ENCODE measurements at regions not wholly inside any gene's neighbourhood (a gene's known extent, or its start where the extent isn't known, plus 50 kb on each side); places are given as distances from the start of the nearest gene placed in this dataset.

GRCh38 chr1:235045034-235045690, 83.5 kb downstream of the TOMM20 start (continued):
- TF ChIP-seq PBX2 (CRISPR knock-in tag; IDR thresholded peaks at IDR 0.05; ENCODE audit: low read depth) (no peak), PBX2 (tag; conservative IDR thresholded peaks at IDR 0.05; ENCODE audit: low read depth) (peak; percentile 88), SP2 (IDR thresholded peaks at IDR 0.05; ENCODE audit: extremely low read depth, low read depth, low read length, poor library complexity, severe bottlenecking) (no peak), ZNF12 (CRISPR knock-in tag; IDR thresholded peaks at IDR 0.05) (no peak), HDAC2 (IDR thresholded peaks at IDR 0.05) (peak; percentile 96), ZNF24 (IDR thresholded peaks at IDR 0.05) (no peak), CC2D1A (IDR thresholded peaks at IDR 0.05) (no peak), RFX7 (CRISPR knock-in tag; IDR thresholded peaks at IDR 0.05) (no peak), PRMT5 (CRISPR knock-in tag; IDR thresholded peaks at IDR 0.05) (no peak), TRIM24 (IDR thresholded peaks at IDR 0.05) (no peak), DIDO1 (tag; IDR thresholded peaks at IDR 0.05; ENCODE audit: low read depth) (no peak), STAT5B (CRISPR knock-in tag; IDR thresholded peaks at IDR 0.05) (no peak), CCNT2 (IDR thresholded peaks at IDR 0.05; ENCODE audit: borderline replicate concordance, extremely low read depth, insufficient read length, low read depth, low read length) (no peak), SMAD3 (CRISPR knock-in tag; conservative IDR thresholded peaks at IDR 0.05) (no peak), MTA1 (IDR thresholded peaks at IDR 0.05; ENCODE audit: borderline replicate concordance) (0 out of 2 replicates have a peak, but pooled peaks have one; percentile 15), ZNF217 (CRISPR knock-in tag; IDR thresholded peaks at IDR 0.05) (no peak), TEAD1 (CRISPR knock-in tag; IDR thresholded peaks at IDR 0.05) (peak in 1 of 2 experiments; percentile 60; a peak in 1 of 4 replicates), ZNF584 (CRISPR knock-in tag; IDR thresholded peaks at IDR 0.05; ENCODE audit: low read depth) (no peak), NFE2 (IDR thresholded peaks at IDR 0.05; ENCODE audit: low read depth) (no peak), TSC22D4 (tag; IDR thresholded peaks at IDR 0.05) (no peak), EP300 (IDR thresholded peaks at IDR 0.05; ENCODE audit: low read length) (peak; percentile 66), KDM1A (IDR thresholded peaks at IDR 0.05) (peak; percentile 95)
- TF ChIP-seq, protein P1, sequence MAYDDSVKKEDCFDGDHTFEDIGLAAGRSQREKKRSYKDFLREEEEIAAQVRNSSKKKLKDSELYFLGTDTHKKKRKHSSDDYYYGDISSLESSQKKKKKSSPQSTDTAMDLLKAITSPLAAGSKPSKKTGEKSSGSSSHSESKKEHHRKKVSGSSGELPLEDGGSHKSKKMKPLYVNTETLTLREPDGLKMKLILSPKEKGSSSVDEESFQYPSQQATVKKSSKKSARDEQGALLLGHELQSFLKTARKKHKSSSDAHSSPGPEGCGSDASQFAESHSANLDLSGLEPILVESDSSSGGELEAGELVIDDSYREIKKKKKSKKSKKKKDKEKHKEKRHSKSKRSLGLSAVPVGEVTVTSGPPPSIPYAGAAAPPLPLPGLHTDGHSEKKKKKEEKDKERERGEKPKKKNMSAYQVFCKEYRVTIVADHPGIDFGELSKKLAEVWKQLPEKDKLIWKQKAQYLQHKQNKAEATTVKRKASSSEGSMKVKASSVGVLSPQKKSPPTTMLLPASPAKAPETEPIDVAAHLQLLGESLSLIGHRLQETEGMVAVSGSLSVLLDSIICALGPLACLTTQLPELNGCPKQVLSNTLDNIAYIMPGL (CRISPR knock-in tag; IDR thresholded peaks at IDR 0.05), result no peak
- TF ChIP-seq, protein P2, sequence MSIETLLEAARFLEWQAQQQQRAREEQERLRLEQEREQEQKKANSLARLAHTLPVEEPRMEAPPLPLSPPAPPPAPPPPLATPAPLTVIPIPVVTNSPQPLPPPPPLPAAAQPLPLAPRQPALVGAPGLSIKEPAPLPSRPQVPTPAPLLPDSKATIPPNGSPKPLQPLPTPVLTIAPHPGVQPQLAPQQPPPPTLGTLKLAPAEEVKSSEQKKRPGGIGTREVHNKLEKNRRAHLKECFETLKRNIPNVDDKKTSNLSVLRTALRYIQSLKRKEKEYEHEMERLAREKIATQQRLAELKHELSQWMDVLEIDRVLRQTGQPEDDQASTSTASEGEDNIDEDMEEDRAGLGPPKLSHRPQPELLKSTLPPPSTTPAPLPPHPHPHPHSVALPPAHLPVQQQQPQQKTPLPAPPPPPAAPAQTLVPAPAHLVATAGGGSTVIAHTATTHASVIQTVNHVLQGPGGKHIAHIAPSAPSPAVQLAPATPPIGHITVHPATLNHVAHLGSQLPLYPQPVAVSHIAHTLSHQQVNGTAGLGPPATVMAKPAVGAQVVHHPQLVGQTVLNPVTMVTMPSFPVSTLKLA (conservative IDR thresholded peaks at IDR 0.05), result 0 out of 4 replicates have a peak, but pooled peaks of 1 of the 2 experiments have one; percentile 13

Data from K562 (cell line).